IMR-90 (cell line): ENCODE measurements at regions not wholly inside any gene's neighbourhood (a gene's known extent, or its start where the extent isn't known, plus 50 kb on each side); places are given as distances from the start of the nearest gene placed in this dataset.

Source experiments
- ATAC-seq: fragments of 200-7000 bp; cut with Tn5 transposase; 2 replicates; pipeline ENCODE4 v1.9.1; 2020; ENCODE audit warnings: low read depth, mild to moderate bottlenecking, moderate library complexity
- BruUV-seq: library from RNA; stranded (reverse); fragments of 400-500 nt; replicated peaks from 2 replicates; lab custom pipeline; 2021; lab: Mats Ljungman, UMichigan
- CTCF ChIA-PET: fragments of 300-600 bp; formaldehyde crosslinking; extraction: SDS; loops from one replicate; lab custom pipeline; 2021; ENCODE audit warnings: antibody characterized with exemption; lab: Yijun Ruan, JAX
- POLR2A ChIA-PET: fragments of 300-600 bp; sonication (Branson Sonifier 250); formaldehyde crosslinking; loops from one replicate; lab custom pipeline; 2022; ENCODE audit warnings: antibody characterized with exemption; ENCODE audit not compliant: unreplicated experiment; lab: Charles Lee
- DNase-seq: peaks from one replicate; pipeline ENCODE4 v3.0.0; 2013
- H2AFZ ChIP-seq: replicated peaks from 2 replicates; pipeline ENCODE3; 2013; ENCODE audit warnings: low read length, mild to moderate bottlenecking; ENCODE audit not compliant: poor library complexity
- H2AK5ac ChIP-seq: 2 replicates; pipeline ENCODE4 v1.6.1; 2013; ENCODE audit warnings: low read depth, low read length, inconsistent platforms
- H2AK9ac ChIP-seq: replicated peaks from 2 replicates; pipeline ENCODE3; 2013; ENCODE audit warnings: mild to moderate bottlenecking, low read depth, low read length, moderate library complexity; ENCODE audit not compliant: poor library complexity
- H2BK120ac ChIP-seq: 2 replicates; pipeline ENCODE4 v1.6.1; 2013; ENCODE audit warnings: low read depth, low read length, inconsistent platforms
- H2BK15ac ChIP-seq: 3 replicates; pipeline ENCODE4 v1.6.1; 2013; ENCODE audit warnings: low read depth, low read length, inconsistent platforms
- H2BK20ac ChIP-seq: 2 replicates; pipeline ENCODE4 v1.6.1; 2013; ENCODE audit warnings: low read depth, mild to moderate bottlenecking, inconsistent platforms, low read length, moderate library complexity
- H2BK5ac ChIP-seq: 2 replicates; pipeline ENCODE4 v1.6.1; 2013; ENCODE audit warnings: mild to moderate bottlenecking, low read depth, low read length, inconsistent platforms; ENCODE audit not compliant: poor library complexity, severe bottlenecking
- H3K14ac ChIP-seq: replicated peaks from 2 replicates; pipeline ENCODE4 v1.6.1; 2013; ENCODE audit warnings: low read depth, low read length, inconsistent platforms
- H3K18ac ChIP-seq: 2 replicates; pipeline ENCODE4 v1.6.1; 2013; ENCODE audit warnings: low read depth, low read length, control low read depth
- H3K23ac ChIP-seq: 2 replicates; pipeline ENCODE4 v1.6.1; 2013; ENCODE audit warnings: low read depth, low read length, inconsistent platforms
- H3K27ac ChIP-seq: 2 replicates; pipeline ENCODE4 v1.5.1; 2013; ENCODE audit warnings: mild to moderate bottlenecking, control low read depth, low read length; ENCODE audit not compliant: insufficient read depth
- H3K27me3 ChIP-seq: 2 replicates; pipeline ENCODE4 v1.6.1; 2013; ENCODE audit warnings: low read length; ENCODE audit not compliant: control insufficient read depth, insufficient read depth
- H3K36me3 ChIP-seq: 2 replicates; pipeline ENCODE4 v1.6.1; 2013; ENCODE audit warnings: low read length, mixed read lengths; ENCODE audit not compliant: control insufficient read depth, insufficient read depth
- H3K4ac ChIP-seq: 2 replicates; pipeline ENCODE4 v1.6.1; 2013; ENCODE audit warnings: low read depth, low read length, inconsistent platforms
- H3K4me1 ChIP-seq: 2 replicates; pipeline ENCODE4 v1.6.1; 2013; ENCODE audit warnings: low read length, mixed read lengths; ENCODE audit not compliant: control insufficient read depth, insufficient read depth
- H3K4me2 ChIP-seq: 2 replicates; pipeline ENCODE4 v1.6.1; 2013; ENCODE audit warnings: low read depth, mild to moderate bottlenecking, control low read depth, low read length, moderate library complexity
- H3K4me3 ChIP-seq: 2 replicates; pipeline ENCODE4 v1.5.1; 2013; ENCODE audit warnings: low read depth, mild to moderate bottlenecking, control low read depth, low read length, moderate library complexity; ENCODE audit not compliant: insufficient read depth
- H3K56ac ChIP-seq: 2 replicates; pipeline ENCODE4 v1.6.1; 2013; ENCODE audit warnings: low read length, inconsistent platforms; ENCODE audit not compliant: insufficient read depth; ENCODE audit errors: extremely low read depth
- H3K79me1 ChIP-seq, 2 experiments: 2 replicates each; pipeline ENCODE4 v1.6.1; 2013; ENCODE audit warnings: low read length in 2 of 2, inconsistent platforms in 1 of 2, low read depth in 1 of 2
- H3K9ac ChIP-seq: 2 replicates; pipeline ENCODE4 v1.6.1; 2013; ENCODE audit warnings: low read depth, low read length, control low read depth
- H3K9me1 ChIP-seq: 2 replicates; pipeline ENCODE4 v1.6.1; 2013; ENCODE audit warnings: low read length, inconsistent platforms; ENCODE audit not compliant: insufficient read depth
- H3K9me3 ChIP-seq: 2 replicates; pipeline ENCODE4 v1.6.1; 2013; ENCODE audit warnings: low read length; ENCODE audit not compliant: control insufficient read depth, insufficient read depth
- H4K20me1 ChIP-seq: 2 replicates; pipeline ENCODE4 v1.6.1; 2013; ENCODE audit warnings: low read length, inconsistent platforms; ENCODE audit not compliant: insufficient read depth
- H4K5ac ChIP-seq: 2 replicates; pipeline ENCODE4 v1.6.1; 2013; ENCODE audit warnings: mild to moderate bottlenecking, low read depth, low read length, control low read depth
- H4K8ac ChIP-seq, 2 experiments: 2 replicates each; pipeline ENCODE4 v1.6.1; 2013; ENCODE audit warnings: low read depth in 2 of 2, low read length in 2 of 2, control low read depth in 1 of 2, inconsistent platforms in 1 of 2
- H4K91ac ChIP-seq: 2 replicates; pipeline ENCODE4 v1.6.1; 2013; ENCODE audit warnings: low read depth, low read length, inconsistent platforms; ENCODE audit not compliant: insufficient read depth
- MAFK ChIP-seq: IDR thresholded peaks from 2 replicates; pipeline ENCODE4 v1.6.1; 2012; ENCODE audit warnings: low read depth, low read length, improper control_type of control experiment
- WGBS, 2 experiments: methylation state at CpG; one replicate each; pipeline versions ENCODE4 v1.1.5 to v1.1.7; 2013; ENCODE audit warnings: missing lambda C conversion rate in 2 of 2; ENCODE audit not compliant: insufficient read length in 1 of 2; ENCODE audit errors: extremely low coverage in 2 of 2; 5-methylcytosine and 5-hydroxymethylcytosine counted together
- dilution Hi-C: fragments of 300-500 bp; cut with HindIII; formaldehyde crosslinking; loops from one replicate; pipeline ENCODE4 v1.14.3; 2018; ENCODE audit warnings: low sequenced_read_pairs; ENCODE audit not compliant: unreplicated experiment
- in situ Hi-C: fragments of 300-500 bp; cut with MboI; formaldehyde crosslinking; loops from 3 replicates; pipeline ENCODE4 v1.14.3; 2019; ENCODE audit warnings: low sequenced_read_pairs, inconsistent platforms, mixed read lengths
- intact Hi-C: fragments of 100-400 bp; cut with micrococcal nuclease; formaldehyde crosslinking; loops from 2 replicates; pipeline ENCODE4 v1.10.0; 2022

GRCh38 chr2:212906620-212907019 lies 244.8 kb downstream of the IKZF2 start:
- Histone ChIP-seq H3K27ac (no peak overlapping the region), H3K18ac (no peak overlapping the region), H3K36me3 (no peaks in the 10 kb centered on the region), H4K20me1 (no peaks in the 10 kb centered on the region), H3K56ac (no peak overlapping the region), H3K27me3 (no peaks in the 10 kb centered on the region), H2BK120ac (no peak overlapping the region), H4K8ac (no peak overlapping the region), H3K4me1 (peaks cover 3% of the 10 kb centered on the region), H3K23ac (no peak overlapping the region), H2AFZ (no peak overlapping the region), H3K9ac (no peak overlapping the region), H3K14ac (no peak overlapping the region), H4K5ac (no peak overlapping the region), H2AK5ac (no peak overlapping the region), H3K4me2 (no peak overlapping the region), H2BK20ac (no peak overlapping the region), H3K9me3 (no peaks in the 10 kb centered on the region), H2AK9ac (no peak overlapping the region), H3K79me1 (no peaks in the 10 kb centered on the region), H3K9me1 (no peaks in the 10 kb centered on the region), H3K4me3 (no peak overlapping the region), H2BK5ac (no peak overlapping the region), H3K4ac (no peak overlapping the region), H4K91ac (no peak overlapping the region), H2BK15ac (no peak overlapping the region)
- intact Hi-C loops (no loop called here), dilution Hi-C loops (no loop called here), in situ Hi-C loops (no loop called here)
- no TSS peak for BruUV-seq
- no peak for TF ChIP-seq MAFK
- WGBS, 2 experiments, result no CpG with 5 or more reads among the region's 5 CpGs
- ChIA-PET CTCF (no interaction called here), POLR2A (no interaction called here)
- no peak for DNase-seq
- no peak for ATAC-seq
